Choroid plexus epithelial cell (primary cell): ENCODE measurements at regions not wholly inside any gene's neighbourhood (a gene's known extent, or its start where the extent isn't known, plus 50 kb on each side); places are given as distances from the start of the nearest gene placed in this dataset.

ENCODE experiments used
- DNase-seq: peaks from one replicate; pipeline ENCODE4 v3.0.0-alpha.2; 2010; ENCODE audit warnings: low read depth
- H3K4me3 ChIP-seq: 2 replicates; pipeline ENCODE4 v1.5.1; 2011; ENCODE audit warnings: low read depth, mild to moderate bottlenecking, control low read depth, low read length, moderate library complexity
- TF ChIP-seq, protein P1 (sequence below): conservative IDR thresholded peaks from 2 replicates; pipeline ENCODE4 v1.5.1; 2011; ENCODE audit warnings: low read depth, mild to moderate bottlenecking, control low read depth, inconsistent platforms, low read length, moderate library complexity

DNA sequence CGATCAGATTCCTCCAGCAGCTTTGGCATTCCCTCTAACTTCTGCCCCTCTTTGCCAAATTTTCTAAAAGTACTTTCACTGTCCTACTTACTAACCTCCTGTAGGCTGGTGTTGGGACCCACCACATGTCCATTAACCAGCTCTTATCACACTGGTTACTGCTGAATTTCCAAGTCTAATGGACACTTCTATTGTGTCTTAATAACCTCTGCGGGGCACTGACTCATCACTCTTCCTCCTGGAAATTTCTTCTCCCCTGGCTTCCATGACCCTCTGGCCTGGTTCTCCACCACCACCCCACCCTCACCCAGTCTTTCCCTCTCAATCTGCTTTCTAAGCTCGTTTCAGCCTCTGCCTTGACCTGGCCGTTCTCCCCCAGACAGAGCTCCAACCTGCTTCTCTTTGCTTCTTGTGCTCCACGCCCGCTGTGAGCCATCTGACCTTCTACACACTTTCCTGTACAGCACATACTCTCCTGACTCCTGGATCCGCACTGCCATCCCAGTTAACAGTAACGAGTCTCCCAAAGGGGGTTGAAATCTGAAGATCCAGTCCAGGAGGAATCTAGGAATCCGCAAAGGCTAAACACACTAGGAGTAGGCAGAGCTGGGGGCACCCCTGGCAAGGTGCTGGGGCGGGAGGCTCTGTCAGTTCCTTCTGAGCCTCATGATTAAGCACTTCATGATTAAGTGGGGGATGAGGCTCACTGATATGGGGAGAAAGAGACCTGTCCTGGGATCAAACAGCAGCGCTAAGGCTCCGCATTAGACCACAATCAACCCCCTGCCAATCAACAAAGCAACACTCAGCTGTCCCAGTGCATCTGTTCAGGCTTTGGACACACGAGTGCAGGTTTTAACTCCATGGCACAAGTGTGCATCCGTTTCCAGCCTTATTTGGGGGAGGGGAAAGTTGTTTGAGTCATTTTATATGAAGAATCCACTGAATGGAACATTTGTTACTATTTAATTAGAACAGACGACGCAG lies 146.3 kb downstream of the LY86 start:
- no peak for DNase-seq
- H3K4me3 ChIP-seq, result no peak overlapping the region
- TF ChIP-seq, protein P1, sequence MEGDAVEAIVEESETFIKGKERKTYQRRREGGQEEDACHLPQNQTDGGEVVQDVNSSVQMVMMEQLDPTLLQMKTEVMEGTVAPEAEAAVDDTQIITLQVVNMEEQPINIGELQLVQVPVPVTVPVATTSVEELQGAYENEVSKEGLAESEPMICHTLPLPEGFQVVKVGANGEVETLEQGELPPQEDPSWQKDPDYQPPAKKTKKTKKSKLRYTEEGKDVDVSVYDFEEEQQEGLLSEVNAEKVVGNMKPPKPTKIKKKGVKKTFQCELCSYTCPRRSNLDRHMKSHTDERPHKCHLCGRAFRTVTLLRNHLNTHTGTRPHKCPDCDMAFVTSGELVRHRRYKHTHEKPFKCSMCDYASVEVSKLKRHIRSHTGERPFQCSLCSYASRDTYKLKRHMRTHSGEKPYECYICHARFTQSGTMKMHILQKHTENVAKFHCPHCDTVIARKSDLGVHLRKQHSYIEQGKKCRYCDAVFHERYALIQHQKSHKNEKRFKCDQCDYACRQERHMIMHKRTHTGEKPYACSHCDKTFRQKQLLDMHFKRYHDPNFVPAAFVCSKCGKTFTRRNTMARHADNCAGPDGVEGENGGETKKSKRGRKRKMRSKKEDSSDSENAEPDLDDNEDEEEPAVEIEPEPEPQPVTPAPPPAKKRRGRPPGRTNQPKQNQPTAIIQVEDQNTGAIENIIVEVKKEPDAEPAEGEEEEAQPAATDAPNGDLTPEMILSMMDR, result no peak

DNA sequence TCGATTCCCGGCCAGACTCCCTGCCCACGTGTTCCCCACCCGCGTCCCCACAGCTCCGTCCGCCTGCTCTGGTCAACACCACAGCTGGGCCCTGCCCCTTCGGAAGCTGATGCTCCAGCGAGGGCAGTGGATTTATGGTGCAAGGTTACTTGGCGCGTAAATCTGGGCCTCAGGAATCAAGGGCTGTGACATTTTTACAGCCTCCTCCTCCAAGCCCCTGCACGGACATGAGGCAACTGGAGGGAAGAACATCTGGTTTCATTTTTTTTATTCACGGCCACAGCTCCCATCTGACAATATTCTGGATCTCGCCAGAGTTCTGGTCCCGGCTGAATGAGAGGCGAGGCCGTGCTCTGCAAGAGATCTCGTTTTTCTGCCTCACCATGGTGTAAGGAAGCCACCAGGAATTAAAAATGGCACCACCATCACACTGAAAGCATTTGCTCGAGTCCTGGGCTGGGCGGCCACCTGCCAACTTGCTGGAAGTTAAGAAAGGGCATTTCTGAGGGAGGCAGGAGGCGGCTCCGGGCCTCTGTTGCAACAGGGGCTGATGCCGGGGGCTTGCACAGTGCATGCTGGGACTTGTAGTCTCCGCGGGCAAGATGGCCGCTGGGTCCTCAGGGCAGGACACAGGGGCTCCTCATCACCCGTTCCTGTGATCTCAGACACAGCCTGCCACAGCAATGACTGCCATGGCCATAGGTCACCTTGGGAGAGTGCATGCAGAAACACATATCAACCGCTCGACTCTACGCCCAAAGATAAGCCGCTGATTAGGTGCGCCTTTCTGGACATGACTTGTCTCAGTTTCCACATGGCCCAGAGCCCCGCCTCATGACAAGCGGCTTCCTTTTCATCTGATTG lies 148.5 kb downstream of the LY86 start:
- peak overlapping the region; percentile 47 for H3K4me3 ChIP-seq
- peak; percentile 34 for DNase-seq
- TF ChIP-seq, protein P1, result no peak

DNA sequence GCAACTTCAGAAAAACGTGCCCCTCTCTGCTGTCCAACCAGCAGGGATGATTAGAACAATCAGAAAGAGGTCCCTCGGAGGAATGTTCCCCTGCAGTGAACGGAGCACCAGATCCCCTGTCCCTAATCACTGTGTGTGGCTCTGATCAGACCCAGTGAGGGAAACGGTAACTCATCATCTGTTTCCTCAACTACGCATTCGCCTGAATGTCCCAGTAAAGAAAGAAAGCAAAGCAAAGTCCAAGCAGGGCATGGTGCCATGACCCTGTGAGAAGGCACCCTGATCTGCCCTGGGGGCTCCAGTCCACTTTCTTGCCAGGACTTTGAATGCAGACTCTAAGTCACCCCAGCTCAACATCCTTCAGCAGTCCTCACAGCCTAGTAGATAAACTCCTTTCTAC lies 149.2 kb downstream of the LY86 start:
- no peak overlapping the region for H3K4me3 ChIP-seq
- TF ChIP-seq, protein P1, result no peak
- DNase-seq, result no peak

DNA sequence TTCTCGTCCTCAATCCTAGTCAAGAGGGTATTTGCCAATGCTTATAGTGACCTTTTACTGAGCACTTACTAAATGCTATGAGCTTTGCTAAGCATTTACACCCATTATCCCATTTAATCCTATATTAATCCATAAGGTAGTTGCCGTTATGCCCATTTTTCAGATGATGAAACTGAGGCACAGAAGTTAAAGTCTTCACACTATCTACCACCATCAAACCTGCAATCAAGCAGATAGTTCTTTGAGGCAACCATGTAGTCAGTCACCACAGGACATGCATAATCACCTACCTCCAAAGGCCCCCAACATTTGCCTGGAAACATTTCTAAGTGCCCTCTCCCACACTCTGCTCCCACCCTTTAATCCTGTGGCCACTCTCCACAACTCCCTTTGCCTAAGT lies 149.6 kb downstream of the LY86 start:
- no peak overlapping the region for H3K4me3 ChIP-seq
- TF ChIP-seq, protein P1, result no peak
- DNase-seq, result no peak

DNA sequence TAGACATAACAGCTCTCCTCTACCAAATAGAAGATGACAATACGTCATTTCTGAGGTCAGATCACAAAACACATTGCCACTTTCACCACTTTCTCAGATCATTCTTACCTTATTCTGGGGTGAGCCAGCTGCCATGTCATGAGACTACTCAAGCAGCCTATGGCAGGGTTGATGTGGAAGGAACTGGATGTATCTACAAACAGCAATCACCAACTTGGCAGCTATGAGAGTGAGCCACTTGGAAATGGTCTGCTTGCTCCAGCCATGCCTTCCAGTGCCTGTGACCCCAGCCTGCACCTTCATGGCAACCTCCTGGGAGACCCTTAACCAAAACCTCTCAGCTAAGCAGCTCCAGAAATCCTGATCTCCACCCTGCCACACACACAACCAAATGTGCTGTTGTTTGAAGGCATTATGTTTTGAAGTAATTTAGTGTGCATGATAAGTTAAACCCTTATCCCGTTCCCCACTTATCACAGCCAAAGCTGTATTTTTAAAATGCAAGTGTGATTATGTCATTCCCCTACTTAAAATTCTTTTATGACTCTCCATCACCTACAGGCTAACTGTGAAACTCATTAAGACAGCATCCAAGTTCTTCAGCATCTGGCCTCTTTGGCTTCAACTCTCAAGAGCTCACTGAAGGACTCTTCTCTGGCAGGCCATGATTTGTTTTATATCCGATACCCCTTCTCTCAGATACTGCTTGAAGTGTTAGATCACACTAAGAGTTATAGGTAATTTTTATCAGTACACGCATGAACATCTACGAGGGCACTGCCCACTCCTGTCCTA lies 150.6 kb downstream of the LY86 start:
- no peak overlapping the region for H3K4me3 ChIP-seq
- DNase-seq, result no peak
- TF ChIP-seq, protein P1, result no peak

DNA sequence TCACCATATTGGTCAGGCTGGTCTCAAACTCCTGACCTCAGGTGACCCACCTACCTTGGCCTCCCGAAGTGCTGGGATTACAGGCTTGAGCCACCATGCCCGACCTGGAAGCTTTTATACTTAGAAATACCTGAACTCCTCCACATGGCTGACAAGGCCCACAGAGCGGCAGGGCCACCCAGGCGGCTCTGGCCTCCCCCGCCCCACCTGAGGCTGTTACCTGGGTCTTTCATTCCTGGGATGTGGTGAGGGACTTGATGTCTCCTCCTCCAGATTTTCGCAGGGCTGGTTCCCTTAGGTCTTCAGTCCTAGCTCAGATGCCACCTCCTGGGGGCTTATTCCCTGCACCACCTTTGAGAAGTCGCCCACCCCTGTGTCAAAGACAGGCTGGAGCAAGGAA lies 152.1 kb downstream of the LY86 start:
- DNase-seq, result no peak
- no peak overlapping the region for H3K4me3 ChIP-seq
- TF ChIP-seq, protein P1, result no peak
